ENCODE measurements at regions not wholly inside any gene's neighbourhood (a gene's known extent, or its start where the extent isn't known, plus 50 kb on each side); places are given as distances from the start of the nearest gene placed in this dataset.
"Not testable (repeated sequence)": the region's sequence is repeated elsewhere in the genome, so short reads cannot be mapped to it uniquely, and the experiment has no call there.

DNA sequence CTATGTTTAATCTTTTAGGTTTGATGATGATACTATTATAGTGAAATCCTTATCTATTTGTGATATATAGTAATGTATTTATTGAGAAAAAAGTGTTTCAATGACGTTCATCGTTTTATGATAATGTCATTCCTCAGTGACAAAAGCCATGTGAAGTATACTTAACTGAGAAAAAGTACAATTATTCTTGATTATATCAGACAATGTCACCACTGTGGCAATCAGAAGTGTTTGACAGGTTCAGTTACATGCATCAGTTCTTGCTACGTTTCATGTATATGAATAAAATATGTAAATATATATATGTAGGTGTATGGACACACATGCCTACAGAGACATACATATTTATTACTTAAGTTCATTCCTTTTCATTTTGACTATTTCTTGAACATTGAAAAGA, 341.5 kb upstream of the CDH10 start:
- H3K27ac ChIP-seq = no peak overlapping the region
- peaks cover 0 to 13% (median 0%) of the 10 kb centered on the region in 11 donors for H3K9me3 ChIP-seq
- ATAC-seq (no peak), DNase-seq (no peak)
- H3K27me3 ChIP-seq = no peaks in the 10 kb centered on the region
- WGBS, 2 donors = 70 to 80% methylated on average over 3 of the region's 3 CpGs
- H3K4me1 ChIP-seq = no peaks in the 10 kb centered on the region
- H3K4me3 ChIP-seq = no peak overlapping the region
- intact Hi-C loops (cut with DNase I) = no loop called here
- H3K36me3 ChIP-seq = no peaks in the 10 kb centered on the region
- TF ChIP-seq, protein P1, sequence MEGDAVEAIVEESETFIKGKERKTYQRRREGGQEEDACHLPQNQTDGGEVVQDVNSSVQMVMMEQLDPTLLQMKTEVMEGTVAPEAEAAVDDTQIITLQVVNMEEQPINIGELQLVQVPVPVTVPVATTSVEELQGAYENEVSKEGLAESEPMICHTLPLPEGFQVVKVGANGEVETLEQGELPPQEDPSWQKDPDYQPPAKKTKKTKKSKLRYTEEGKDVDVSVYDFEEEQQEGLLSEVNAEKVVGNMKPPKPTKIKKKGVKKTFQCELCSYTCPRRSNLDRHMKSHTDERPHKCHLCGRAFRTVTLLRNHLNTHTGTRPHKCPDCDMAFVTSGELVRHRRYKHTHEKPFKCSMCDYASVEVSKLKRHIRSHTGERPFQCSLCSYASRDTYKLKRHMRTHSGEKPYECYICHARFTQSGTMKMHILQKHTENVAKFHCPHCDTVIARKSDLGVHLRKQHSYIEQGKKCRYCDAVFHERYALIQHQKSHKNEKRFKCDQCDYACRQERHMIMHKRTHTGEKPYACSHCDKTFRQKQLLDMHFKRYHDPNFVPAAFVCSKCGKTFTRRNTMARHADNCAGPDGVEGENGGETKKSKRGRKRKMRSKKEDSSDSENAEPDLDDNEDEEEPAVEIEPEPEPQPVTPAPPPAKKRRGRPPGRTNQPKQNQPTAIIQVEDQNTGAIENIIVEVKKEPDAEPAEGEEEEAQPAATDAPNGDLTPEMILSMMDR (IDR thresholded peaks at IDR 0.05) = no peak

DNA sequence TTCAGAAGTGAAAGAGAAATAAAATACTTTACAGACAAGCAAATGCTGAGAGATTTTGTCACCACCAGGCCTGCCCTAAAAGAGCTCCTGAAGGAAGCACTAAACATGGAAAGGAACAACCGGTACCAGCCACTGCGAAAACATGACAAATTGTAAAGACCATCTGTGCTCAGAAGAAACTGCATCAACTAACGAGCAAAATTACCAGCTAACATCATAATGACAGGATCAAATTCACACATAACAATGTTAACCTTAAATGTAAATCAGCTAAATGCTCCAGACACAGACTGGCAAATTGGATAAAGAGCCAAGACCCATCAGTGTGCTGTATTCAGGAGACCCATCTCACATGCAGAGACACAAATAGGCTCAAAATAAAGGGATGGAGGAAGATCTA, 333.8 kb upstream of the CDH10 start:
- peaks cover 0 to 40% (median 0%) of the 10 kb centered on the region in 11 donors for H3K9me3 ChIP-seq
- H3K36me3 ChIP-seq; H3K27ac ChIP-seq; intact Hi-C loops (cut with DNase I); H3K4me1 ChIP-seq; H3K27me3 ChIP-seq; H3K4me3 ChIP-seq; DNase-seq; ATAC-seq: not testable (repeated sequence)
- WGBS, 2 donors = 87 to 89% methylated on average over 3 of the region's 3 CpGs

DNA sequence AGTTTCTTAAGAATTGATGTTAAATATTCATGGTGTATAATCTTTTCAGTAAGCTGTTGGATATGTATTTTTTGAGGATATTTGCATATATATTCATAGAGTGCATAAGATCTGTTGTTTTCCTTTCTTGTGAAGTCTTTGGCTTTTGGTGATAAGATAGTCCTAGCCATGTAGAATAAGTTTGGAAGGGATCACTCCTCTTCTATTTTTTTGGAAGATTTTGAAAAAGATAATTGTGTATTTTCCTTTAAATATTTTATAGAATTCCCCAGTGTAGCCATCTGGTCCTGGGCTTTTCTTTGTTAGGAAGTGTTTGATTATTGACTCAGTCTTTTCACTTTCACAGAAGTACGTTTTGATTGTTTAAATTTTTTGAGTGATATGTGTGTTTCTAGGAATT, 318.8 kb upstream of the CDH10 start:
- Histone ChIP-seq H3K27ac (no peak overlapping the region), H3K27me3 (no peaks in the 10 kb centered on the region), H3K4me1 (no peaks in the 10 kb centered on the region), H3K4me3 (no peak overlapping the region), H3K9me3 (peaks cover 0 to 44% (median 0%) of the 10 kb centered on the region in 11 donors), H3K36me3 (no peaks in the 10 kb centered on the region)
- 55 to 59% methylated on average over 1 of the region's 1 CpG for WGBS, 2 donors
- no peak for ATAC-seq
- intact Hi-C loops (cut with DNase I) = no loop called here
- TF ChIP-seq, protein P1 (IDR thresholded peaks at IDR 0.05) = no peak
- no peak for DNase-seq

DNA sequence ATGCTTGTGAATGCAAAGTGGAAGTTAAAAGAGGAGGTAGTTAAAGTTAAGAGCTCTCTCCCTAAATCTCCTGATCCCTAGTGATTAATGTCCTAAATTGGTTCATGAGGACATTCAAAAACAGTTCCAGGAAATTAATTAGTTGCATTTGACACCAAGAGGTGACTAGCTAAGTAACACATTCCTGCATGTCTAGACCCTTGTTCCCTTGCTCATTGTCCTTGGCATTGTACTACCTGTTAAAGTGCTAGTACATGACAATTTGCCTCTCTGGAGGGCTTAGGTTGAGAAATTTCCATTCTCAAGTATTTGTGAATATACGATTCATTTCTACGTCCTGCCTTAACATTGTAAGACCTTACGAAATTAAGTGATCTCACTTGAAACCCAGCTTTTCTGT, 278.6 kb upstream of the CDH10 start:
- ATAC-seq (no peak), DNase-seq (no peak)
- intact Hi-C loops (cut with DNase I) = no loop called here
- H3K27ac ChIP-seq = no peak overlapping the region
- no peaks in the 10 kb centered on the region for H3K36me3 ChIP-seq
- H3K27me3 ChIP-seq = no peaks in the 10 kb centered on the region
- no peak overlapping the region for H3K4me3 ChIP-seq
- H3K4me1 ChIP-seq = no peaks in the 10 kb centered on the region
- peaks cover 0 to 34% (median 0%) of the 10 kb centered on the region in 11 donors for H3K9me3 ChIP-seq
- TF ChIP-seq, protein P1 (IDR thresholded peaks at IDR 0.05) = no peak
- WGBS, 2 donors = 73 to 75% methylated on average over 3 of the region's 3 CpGs

DNA sequence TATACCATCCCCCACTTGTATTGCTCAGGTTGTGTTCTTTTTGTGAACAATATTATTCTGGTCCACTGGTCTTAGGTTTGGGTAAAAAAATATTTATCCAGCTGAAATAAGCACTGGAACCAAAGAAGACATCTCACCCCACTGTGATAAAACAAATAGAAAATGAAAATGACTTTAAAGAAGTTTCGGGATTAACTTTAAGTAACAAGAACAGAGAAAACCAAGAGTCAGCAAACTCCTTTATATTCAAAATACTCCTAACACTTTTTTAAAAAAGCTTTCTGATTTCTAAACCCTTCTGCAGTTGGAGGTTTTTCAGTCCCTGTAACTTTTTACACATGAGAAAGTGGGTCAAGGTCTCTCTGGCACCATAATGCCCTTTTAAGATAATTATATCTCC, 273.9 kb upstream of the CDH10 start:
- TF ChIP-seq, protein P1 (IDR thresholded peaks at IDR 0.05) = no peak

More for the DNA sequence above, 273.9 kb upstream of the CDH10 start:
- ATAC-seq (no peak), DNase-seq (no peak)
- Histone ChIP-seq H3K27ac (no peak overlapping the region), H3K4me1 (no peaks in the 10 kb centered on the region), H3K4me3 (no peak overlapping the region), H3K27me3 (no peaks in the 10 kb centered on the region), H3K9me3 (peaks cover 0 to 24% (median 0%) of the 10 kb centered on the region in 11 donors), H3K36me3 (no peaks in the 10 kb centered on the region)
- 88 to 95% methylated on average over 1 of the region's 1 CpG for WGBS, 2 donors
- intact Hi-C loops (cut with DNase I) = no loop called here

Data from heart right ventricle (tissue), 16 donors.